Retinal pigment epithelial cell (primary cell): ENCODE measurements at regions not wholly inside any gene's neighbourhood (a gene's known extent, or its start where the extent isn't known, plus 50 kb on each side); places are given as distances from the start of the nearest gene placed in this dataset.
"Not testable (repeated sequence)": the region's sequence is repeated elsewhere in the genome, so short reads cannot be mapped to it uniquely, and the experiment has no call there.

Experiments
- DNase-seq: peaks from one replicate; pipeline ENCODE4 v3.0.0-alpha.2; 2010; ENCODE audit warnings: low read depth
- H3K4me3 ChIP-seq: 2 replicates; pipeline ENCODE4 v1.5.1; 2011; ENCODE audit warnings: mild to moderate bottlenecking, low read length, control low read depth, moderate library complexity
- CTCF ChIP-seq: conservative IDR thresholded peaks from 2 replicates; pipeline ENCODE4 v1.5.1; 2011; ENCODE audit warnings: low read depth, low read length, control low read depth, inconsistent platforms

- no peak for DNase-seq
- no peak for TF ChIP-seq CTCF
Observed at GRCh38 chr1:91098299-91098906, 76.6 kb upstream of the ZNF644 start.

GRCh38 chr1:91095321-91095720 lies 73.5 kb upstream of the ZNF644 start:
- H3K4me3 ChIP-seq, DNase-seq: not testable (repeated sequence)

More at GRCh38 chr1:91098299-91098906, 76.6 kb upstream of the ZNF644 start:
- no peak overlapping the region for H3K4me3 ChIP-seq

GRCh38 chr1:91092503-91092902 lies 70.7 kb upstream of the ZNF644 start:
- no peak for TF ChIP-seq CTCF
- peak; percentile 48 for DNase-seq
- no peak overlapping the region for H3K4me3 ChIP-seq

- no peak for TF ChIP-seq CTCF
- no peak for DNase-seq
- no peak overlapping the region for H3K4me3 ChIP-seq
Observed at GRCh38 chr1:91091812-91092211, 70.0 kb upstream of the ZNF644 start.

GRCh38 chr1:91080650-91081049 lies 58.8 kb upstream of the ZNF644 start:
- H3K4me3 ChIP-seq, result no peak overlapping the region
- DNase-seq, result no peak
- TF ChIP-seq CTCF, result no peak

GRCh38 chr1:91078859-91079258 lies 57.0 kb upstream of the ZNF644 start:
- DNase-seq, result no peak
- H3K4me3 ChIP-seq, result no peak overlapping the region
- no peak for TF ChIP-seq CTCF

GRCh38 chr1:91076834-91077233 lies 55.0 kb upstream of the ZNF644 start:
- TF ChIP-seq CTCF, result no peak
- DNase-seq, result no peak
- H3K4me3 ChIP-seq, result no peak overlapping the region
